Fibroblast of skin of right quadriceps (primary cell): ENCODE measurements at regions not wholly inside any gene's neighbourhood (a gene's known extent, or its start where the extent isn't known, plus 50 kb on each side); places are given as distances from the start of the nearest gene placed in this dataset.
A peak's percentile ranks its signal among the peaks of the same experiment; 100 is the strongest.
"Not testable (repeated sequence)": the region's sequence is repeated elsewhere in the genome, so short reads cannot be mapped to it uniquely, and the experiment has no call there.

Experiments used
- DNase-seq: peaks from one replicate; pipeline ENCODE4 v3.0.0-alpha.2; 2013

DNA sequence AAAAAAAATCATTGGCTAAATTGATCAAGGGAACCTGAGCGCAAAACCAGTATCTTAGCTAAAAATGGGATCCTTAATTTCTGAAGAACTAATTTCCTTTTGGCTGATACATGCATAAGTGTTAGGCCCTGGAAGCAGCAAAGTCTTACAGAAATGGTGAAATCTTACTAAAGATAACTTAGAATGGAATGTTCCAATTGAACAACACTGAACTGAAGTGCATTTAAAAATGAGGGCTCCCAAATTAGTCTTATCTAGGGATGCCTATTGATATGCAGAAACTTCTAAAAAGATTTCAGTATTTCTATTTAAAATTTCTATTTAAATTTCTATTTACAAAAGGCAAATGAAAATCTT lies 120.7 kb upstream of the BANK1 start:
- no peak for DNase-seq

DNA sequence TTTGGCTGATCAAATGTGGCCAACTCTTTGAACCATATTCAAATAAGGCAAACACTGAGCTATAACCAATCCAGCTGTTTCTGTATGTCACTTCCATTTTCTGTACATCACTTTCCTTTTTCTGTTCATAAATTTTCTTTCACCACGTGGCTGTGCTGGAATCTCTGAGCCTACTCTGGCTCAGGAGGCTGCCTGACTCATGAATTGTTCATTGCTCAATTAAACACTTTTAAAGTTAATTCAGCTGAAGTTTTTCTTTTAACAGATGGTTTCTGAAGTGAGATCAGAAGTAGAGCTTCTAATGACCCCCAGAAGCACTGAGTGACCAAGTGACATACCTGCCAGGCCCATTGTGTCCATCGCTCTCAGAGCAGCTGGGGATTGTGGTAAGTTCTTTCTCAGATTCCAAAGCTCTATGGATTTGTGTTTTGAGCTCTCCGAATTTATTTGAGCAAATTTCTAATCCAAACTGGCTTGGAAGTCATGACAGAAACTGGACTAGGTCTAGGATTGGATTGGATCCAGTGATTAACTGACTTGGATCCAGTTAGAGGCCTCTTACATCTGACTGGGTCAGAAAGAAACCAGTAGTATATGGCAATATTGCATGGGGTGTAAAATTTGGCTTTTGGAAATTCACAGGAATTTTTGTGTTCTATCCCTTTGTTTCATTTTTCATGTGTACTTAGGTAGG lies 121.2 kb upstream of the BANK1 start:
- no peak for DNase-seq

DNA sequence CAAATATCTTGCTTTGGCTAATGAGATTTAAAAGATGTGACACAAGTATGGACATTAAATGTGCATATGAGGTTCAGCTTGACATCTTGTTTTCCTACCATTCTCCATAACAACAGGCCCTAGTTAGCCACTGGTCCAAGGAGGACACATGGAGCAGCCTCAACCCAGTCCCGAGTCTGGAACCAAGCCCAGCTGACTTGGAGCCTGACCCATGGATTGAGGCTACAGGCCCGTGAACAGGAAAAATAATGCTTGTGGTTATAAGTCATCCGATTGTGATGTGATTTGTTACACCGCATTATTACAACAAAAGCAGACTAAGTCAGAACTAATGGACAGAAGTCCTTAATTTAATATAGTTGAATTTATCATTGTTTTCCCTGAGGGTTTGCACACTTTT lies 123.2 kb upstream of the BANK1 start:
- no peak for DNase-seq

DNA sequence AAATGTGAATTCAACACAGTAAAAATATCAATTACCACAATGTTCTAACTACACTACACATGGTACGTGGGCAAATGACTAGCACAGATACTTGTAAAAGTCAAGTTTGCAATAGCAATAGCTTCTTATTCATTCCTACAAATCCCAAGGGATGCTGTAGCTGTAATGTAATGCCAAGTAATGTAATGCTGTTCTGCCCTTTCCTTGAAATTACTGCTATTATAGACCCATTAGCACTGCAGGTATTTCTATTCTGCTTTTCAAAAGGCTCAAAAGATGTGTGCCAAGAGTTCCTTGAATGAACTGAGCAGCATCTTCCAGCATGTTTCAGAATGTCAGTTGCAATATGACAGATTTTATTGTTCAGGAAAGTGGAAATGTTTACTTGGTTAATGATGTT lies 129.9 kb upstream of the BANK1 start:
- DNase-seq = peak; percentile 3

DNA sequence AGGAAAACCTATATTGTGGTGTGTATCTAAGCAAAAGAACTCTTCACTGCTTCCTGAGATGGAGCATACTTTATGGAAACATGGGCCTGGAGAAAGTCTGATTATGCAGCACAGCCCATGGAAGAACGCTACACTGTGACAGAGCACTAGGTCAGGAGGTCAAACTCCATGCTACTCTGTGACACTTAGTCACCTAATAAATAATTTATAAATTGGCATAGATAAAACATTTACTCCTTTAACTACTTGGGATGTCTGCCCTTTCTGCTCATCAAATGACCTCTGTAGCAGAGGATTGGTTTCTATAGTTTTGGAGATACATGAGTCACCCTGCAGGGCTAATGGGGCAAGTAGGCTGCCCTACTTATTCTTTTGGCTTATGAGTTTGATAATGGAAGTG lies 134.7 kb upstream of the BANK1 start:
- no peak for DNase-seq

DNA sequence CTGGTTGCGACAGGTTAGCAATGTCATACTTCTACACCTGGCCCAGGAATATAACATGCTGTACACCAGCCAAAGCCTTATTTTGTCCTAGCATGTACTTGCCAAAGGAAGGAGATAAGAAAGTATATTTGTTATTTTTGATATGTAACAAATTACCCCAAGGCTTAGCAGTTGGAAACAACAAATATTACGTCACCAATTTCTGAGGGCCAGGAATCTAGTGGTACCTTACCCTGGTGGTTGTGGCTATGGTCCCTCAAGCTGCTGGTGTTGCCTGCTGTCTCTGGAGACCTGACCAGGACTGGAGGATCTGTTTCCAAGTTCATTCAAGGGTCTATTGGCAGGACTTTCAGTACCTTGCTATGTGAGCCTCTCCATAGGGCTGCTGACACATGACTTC lies 135.5 kb upstream of the BANK1 start:
- no peak for DNase-seq

DNA sequence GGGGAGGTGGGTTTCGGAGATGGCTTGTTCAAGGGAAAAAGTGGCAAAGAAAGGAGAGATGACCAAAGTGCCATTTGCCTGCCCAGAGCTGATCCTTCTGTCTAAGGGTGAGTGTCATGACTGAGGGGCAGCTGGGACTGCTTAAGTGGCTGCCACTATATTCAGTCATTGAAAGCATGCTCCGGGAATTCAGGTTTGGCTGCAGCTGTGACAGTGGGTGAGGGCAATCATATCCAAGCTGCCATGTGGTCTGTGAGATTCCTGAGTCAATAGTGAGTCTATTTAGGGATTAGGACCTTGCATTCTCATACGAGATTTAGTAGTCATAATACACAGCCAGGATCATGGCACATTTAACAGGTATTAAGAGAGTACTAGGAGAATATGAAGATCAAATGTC lies 138.8 kb upstream of the BANK1 start:
- no peak for DNase-seq

DNA sequence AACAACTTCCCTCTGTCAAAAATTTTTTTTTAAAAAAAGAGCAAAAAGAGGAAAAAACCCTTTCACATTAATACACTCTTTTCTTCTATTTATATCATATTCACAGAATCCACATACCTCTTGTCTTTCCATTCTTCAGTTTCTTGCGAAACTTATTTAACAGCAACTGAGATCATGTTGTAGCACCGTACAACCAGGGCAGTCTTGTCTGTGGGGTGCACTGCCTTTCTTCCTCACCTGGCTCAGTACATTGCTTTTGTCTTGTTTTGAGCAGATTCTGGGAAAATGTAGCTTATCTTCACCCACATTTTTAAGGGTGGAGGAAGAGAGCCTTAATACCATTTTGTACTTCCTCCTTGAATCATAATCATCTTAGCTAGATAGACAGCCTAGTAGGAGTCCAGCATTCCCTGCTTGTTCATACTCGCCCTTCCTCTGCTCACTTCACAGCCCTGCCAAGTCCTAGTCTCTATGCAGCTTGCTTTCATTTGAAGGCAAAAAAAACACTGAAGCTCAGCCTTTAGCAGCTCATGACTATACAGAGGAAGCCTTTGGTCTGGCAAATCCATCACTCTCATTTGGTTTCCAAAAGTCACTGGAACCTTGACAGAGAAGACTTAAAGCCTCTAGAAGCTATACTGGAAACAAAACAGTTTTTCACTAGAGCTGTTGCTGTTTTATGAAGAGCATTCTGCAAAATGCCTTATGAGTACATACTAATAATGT lies 140.6 kb upstream of the BANK1 start:
- DNase-seq = no peak

DNA sequence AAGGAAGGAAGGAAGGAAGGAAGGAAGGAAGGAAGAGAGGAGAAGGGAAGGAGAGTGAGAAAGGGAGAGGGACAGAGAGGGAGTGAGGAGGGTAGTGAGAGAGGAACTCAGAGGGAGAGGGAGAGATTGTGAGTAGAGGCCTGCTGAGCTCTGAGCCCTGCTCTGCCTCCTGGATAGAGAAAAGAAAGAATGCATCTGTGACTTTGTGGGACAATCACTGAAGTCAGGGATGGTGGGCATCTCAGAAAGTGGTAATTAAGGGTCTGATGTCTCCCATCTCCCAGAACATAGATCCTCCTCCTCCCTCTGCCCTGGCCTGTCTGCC lies 142.9 kb upstream of the BANK1 start:
- DNase-seq = no peak

DNA sequence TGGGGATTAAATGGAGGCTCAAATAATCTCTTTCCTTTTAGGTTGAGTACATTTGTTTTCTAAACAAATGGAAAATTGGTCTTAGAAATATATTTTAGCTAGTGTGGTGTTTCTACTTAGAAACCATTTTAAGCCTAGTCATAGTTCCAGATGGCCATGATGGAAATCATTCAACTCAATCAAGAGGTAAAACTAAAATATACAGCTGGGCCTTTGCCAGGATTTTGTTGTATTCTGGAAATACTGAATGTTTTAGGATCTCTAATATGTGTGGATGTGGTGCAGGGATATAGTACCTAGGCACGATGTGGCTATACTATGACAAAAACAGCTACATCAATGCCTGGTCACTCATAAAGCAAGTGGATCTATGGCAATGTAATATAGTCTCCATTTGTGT lies 146.0 kb upstream of the BANK1 start:
- DNase-seq = no peak

DNA sequence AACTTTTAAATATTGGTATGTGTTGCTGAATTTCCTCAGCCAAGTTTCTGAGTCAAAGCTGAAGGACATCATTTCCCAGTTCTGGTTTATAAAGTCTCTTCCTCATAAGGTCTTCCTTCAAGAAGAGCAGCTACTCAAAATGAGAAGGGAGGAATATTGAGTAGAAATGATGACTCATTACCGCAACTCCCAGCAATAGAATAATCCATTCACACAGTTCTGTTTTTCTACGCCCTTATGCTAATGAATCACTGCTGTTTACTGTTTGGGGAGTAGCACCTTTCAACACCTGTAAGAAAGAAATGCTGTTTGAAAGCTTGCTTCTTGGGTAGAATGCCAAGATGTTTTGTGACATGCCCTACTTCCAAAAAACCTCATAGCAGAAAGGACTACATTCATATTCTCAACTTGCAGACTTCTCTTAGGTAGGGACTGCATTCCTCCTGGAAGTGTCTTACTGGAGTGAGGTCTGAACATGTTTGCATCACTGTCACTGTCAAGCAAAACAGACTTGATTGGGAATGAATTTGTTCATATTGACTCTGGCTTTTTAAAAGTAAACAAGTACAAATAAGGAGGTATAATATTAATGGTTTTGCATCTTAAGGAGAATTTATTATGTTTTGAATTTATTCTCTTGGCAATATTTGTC lies 147.2 kb upstream of the BANK1 start:
- no peak for DNase-seq

DNA sequence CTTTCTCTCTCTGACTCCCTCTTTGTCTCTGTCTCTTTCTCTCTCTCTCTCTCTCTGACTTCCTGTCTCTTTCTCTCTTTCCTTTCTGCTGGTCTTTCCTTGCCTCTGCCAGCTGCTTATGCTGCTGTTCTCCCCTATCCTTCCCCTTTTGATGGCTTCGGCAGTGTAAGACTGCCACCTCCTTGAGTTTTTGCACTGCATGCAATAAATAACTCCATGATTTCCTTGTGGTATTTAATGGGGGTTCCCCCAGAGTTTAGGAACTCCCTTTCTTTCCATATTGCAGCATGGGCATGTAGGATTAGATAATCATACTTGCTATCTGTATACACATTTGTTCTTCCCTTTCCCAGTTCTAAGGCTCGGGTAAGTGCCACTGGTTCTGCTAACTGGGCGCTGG lies 157.8 kb upstream of the BANK1 start:
- not testable (repeated sequence) for DNase-seq

DNA sequence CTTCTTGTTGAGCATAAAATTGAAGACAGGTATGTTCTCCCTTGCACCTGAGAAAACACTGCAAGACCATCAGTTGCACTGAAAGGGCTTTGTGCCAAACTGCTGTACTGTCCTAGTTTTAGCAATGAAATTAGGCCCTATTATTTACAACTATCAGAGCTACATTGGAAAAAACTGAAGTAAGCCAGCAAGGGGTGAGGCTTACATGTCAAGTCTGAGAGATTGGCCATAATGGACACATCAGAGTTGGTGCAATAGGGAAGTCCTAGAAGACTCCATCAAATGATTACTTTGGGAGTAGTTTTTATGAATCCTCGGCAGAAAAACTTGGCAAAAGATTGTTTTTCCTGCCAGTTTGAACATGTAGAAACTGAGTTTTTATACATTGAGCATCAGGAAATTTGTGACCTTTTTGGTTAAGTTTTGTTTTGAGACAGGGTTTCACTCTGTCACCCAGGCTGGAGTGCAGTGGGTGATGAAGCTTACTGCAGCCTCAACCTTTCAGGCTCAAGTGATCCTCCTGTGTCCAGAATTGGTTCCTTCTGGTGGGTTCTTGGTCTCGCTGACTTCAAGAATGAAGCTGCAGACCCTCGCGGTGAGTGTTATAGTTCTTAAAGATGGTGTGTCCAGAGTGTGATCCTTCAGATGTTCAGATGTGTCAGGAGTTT lies 160.1 kb upstream of the BANK1 start:
- DNase-seq = no peak

DNA sequence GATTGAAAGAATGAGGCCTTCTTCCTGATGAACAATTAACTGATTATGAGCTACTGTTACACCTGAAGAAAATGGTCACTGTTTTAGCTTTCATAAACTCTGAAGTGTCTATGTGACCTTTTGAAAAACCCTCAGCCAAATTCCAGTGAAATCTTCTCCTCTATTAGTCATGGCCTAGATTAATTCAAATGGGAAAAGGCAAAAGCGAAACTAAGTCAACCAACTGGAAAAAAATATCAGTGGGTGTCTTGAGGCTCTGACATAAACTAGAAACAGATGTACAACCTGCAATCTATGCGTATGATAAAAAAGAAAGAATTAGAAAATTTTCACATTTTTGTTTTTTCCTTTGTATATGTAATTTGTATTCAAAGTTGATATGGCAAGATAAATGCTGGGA lies 169.4 kb upstream of the BANK1 start:
- peak; percentile 29 for DNase-seq

DNA sequence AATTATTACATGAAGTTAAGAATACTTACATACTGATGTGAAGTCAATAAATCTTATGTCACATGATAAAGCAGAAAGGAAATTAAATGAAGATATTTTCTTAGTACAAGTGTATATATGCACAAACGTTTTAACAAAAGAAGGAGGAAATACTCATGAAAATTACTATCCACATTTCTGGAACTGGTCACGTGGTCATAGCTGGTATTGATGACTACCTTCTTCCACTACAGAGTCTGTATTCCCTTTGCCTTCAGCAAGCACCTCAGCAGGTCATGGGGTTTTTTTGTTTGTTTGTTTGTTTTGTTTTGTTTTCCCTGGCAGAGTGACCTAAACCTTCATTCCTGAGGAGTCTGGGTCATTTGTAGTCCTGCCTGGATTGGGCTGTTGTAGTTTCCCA lies 174.9 kb upstream of the BANK1 start:
- no peak for DNase-seq

DNA sequence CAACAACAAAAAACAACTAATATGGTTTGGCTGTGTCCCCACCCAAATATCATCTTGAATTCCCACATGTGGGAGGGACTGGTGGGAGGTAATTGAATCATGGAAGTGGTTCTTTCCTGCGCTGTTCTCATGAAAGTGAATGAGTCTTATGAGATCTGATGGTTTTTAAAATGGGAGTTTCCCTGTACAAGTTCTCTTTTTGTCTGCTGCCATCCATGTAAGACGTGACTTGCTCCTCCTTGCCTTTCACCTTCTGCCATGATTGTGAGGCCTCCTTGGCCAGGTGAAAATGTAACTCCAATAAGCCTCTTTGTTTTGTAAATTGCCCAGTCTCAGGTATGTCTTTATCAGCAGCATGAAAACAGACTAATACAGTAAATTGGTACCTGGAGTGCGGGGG lies 183.5 kb upstream of the BANK1 start:
- DNase-seq = not testable (repeated sequence)

DNA sequence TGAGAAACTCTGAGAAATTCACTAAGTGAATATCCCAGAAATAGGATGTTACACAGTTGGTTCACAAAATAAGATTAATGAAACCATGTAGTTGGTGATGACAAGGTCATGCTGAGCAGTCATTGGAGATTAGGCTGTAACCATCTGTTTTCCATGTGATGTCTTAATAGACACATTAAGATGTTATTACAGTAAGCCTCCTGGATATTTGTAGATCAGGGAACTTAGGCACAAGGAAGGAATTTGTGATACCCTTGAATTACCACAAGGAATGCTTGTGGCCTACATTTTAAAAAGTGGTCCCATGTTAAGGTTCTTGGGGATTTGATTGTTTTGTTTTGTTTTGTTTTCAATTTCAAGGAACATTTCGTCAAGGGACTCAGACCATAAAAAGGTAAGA lies 185.6 kb upstream of the BANK1 start:
- peak; percentile 17 for DNase-seq

DNA sequence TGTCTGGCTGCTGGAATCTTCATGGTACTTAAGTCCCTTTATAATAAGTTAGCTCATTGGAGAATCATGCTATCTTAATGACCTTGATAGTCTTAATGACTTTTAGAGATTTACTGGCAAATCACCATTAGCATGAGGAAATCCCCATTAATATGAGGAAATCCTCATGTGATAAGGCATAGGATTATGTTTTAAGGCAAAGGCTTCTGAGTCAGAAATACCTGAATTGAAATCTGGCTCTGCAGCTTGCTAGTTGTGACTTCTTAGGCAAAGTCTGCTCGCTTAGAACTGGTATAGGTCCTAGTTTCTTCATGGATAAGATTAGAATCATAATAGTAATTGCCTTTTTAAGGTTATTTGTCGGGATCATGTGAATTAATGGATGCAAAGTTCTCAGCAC lies 190.2 kb upstream of the BANK1 start:
- no peak for DNase-seq

DNA sequence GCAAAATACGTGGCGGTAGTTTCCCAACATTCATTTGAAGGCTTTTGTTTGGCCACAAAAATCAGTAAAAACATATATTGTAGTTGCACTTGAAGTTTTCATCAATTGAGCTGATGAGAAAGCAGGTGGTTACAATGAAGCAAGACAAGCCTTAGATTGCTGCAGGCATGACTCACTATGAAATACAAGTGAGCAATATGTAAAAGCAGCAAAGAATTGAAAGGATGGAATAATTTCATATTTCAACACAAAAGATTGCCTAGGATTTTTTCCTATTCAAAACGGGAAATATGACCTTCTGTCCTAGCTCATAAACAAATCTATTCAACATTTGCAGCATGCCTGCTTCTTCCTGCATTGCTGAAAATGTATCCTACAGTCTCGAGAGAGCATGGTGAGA lies 190.9 kb upstream of the BANK1 start:
- DNase-seq = peak; percentile 50

DNA sequence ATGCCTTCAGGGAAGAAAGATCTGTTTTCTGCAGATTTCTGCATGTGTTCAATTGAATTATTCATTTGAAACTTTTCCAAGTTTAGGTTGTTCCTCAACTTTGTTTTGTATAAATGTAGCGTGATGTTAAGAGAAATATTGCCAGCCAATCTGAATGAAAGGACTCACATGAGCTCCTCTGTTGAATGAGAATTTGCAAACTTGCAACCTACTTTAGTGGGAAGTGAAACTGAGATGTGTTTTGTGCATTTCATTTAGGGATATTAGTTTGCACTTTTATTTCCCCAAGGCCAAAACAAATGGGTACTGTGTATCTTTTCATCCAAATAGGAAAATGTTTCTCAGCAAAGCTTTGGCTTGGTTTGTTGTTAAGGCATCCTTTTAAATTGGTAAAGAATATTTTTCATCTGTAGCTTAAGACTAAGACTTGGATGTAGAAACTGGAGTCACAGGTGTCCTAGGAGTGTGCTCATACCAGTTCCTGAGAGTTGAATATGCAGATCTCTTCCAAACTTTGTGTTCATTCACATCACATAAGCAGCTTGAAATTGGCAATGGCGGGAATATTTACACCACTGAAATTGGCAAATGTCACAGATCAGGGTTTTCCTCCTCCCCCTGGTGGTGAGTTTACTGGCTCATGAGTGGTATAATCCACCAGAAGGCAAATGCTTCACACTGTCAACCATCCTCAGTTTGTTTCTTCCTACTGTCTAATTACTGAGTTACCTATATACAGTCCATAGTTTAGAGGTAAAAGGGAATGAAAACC lies 193.6 kb upstream of the BANK1 start:
- no peak for DNase-seq

DNA sequence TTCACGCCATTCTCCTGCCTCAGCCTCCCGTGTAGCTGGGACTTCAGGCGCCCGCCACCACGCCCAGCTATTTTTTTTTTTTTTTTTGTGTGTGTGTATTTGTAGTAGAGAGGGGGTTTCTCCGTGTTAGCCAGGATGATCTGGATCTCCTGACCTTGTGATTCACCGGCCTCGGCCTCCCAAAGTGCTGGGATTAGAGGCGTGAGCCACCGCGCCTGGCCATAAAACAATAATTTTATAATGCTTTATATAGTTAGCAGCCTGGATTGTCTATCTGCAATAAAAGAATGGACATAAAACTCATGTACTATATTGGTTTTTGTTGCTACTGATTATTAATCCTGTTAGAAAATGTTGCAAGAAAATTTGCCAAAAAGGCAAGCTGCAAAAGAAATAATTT lies 195.9 kb upstream of the BANK1 start:
- no peak for DNase-seq

DNA sequence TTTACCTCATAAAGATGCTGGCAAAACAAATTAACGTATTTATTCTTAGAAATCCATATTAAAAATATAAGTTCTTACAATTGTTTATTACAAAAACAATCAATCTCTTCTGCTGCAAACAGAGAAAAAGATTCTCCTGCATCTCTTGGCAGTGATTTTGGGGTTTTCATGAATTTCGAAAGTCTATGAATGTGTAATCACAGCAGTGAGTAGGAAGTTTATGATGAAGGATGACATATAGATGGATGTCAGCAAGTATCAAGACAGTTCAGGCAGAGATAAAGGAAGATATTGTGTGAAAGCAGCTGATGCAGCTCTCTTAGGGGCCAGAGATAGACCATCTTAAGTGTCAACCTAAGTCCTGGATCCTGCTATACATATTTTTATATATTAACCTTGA lies 196.9 kb upstream of the BANK1 start:
- no peak for DNase-seq

DNA sequence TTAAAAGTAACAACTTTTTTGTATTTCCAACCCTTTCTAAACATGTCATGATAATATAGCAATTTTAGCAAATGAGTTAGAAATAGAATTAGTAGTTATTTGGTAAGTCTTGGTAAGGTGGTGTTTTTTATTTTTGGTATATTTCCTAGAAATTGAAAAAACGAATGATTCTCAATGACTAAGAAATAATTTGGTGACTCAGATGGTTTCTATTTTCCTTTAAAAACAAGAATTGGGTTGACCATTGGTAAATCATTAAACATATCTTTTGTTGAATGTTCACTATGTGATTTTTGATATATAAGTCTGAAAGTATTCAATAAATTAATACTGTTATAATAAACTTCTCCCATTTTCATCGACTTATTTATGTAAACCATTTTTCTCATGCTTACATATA lies 206.2 kb upstream of the BANK1 start:
- no peak for DNase-seq
